ENCODE measurements at regions not wholly inside any gene's neighbourhood (a gene's known extent, or its start where the extent isn't known, plus 50 kb on each side); places are given as distances from the start of the nearest gene placed in this dataset.

GRCh38 chr2:165033402-165033801 is 78.1 kb upstream of the SLC38A11 start:
- DNase-seq (ENCODE audit: low read depth in 2 of 3, low spot score in 1 of 3): no peak

- DNase-seq (ENCODE audit: low read depth in 2 of 3, low spot score in 1 of 3): no peak
These were observed 77.2 kb upstream of the SLC38A11 start for GRCh38 chr2:165032559-165032958.

GRCh38 chr2:165024199-165024598 is 68.9 kb upstream of the SLC38A11 start:
- no peak for DNase-seq (ENCODE audit: low read depth in 2 of 3, low spot score in 1 of 3)

GRCh38 chr2:165022781-165023180 is 67.5 kb upstream of the SLC38A11 start:
- DNase-seq (ENCODE audit: low read depth in 2 of 3, low spot score in 1 of 3): no peak

GRCh38 chr2:165017966-165018596 is 62.8 kb upstream of the SLC38A11 start:
- DNase-seq (ENCODE audit: low read depth in 2 of 3, low spot score in 1 of 3): no peak

GRCh38 chr2:165016772-165017411 is 61.6 kb upstream of the SLC38A11 start:
- peak in 1 of 3 donors; percentile 10 for DNase-seq (ENCODE audit: low read depth in 2 of 3, low spot score in 1 of 3)

GRCh38 chr2:165015052-165015642 is 59.8 kb upstream of the SLC38A11 start:
- DNase-seq (ENCODE audit: low read depth in 2 of 3, low spot score in 1 of 3): peak in 2 of 3 donors; percentile 40 to 55

GRCh38 chr2:165013944-165014619 is 58.8 kb upstream of the SLC38A11 start:
- no peak for DNase-seq (ENCODE audit: low read depth in 2 of 3, low spot score in 1 of 3)

GRCh38 chr2:165011199-165011598 is 55.9 kb upstream of the SLC38A11 start:
- no peak for DNase-seq (ENCODE audit: low read depth in 2 of 3, low spot score in 1 of 3)

GRCh38 chr2:165010556-165010955 is 55.2 kb upstream of the SLC38A11 start:
- DNase-seq (ENCODE audit: low read depth in 2 of 3, low spot score in 1 of 3): no peak

GRCh38 chr2:165009466-165009865 is 54.1 kb upstream of the SLC38A11 start:
- DNase-seq (ENCODE audit: low read depth in 2 of 3, low spot score in 1 of 3): no peak

GRCh38 chr2:165008730-165009315 is 53.5 kb upstream of the SLC38A11 start:
- DNase-seq (ENCODE audit: low read depth in 2 of 3, low spot score in 1 of 3): no peak

- no peak for DNase-seq (ENCODE audit: low read depth in 2 of 3, low spot score in 1 of 3)
These were observed 51.9 kb upstream of the SLC38A11 start for GRCh38 chr2:165007161-165007744.

Data from stimulated activated CD4-positive, alpha-beta T cell treated with anti-CD3 and anti-CD28 coated beads, Interleukin-12 subunit alpha, Interleukin-12 subunit beta, amount 100 ng/mL, for 48 hours (primary cell).